ENCODE measurements at regions not wholly inside any gene's neighbourhood (a gene's known extent, or its start where the extent isn't known, plus 50 kb on each side); places are given as distances from the start of the nearest gene placed in this dataset.

- DNase-seq (ENCODE audit: extremely low read depth, low read depth), result no peak
- TF ChIP-seq, protein P1, sequence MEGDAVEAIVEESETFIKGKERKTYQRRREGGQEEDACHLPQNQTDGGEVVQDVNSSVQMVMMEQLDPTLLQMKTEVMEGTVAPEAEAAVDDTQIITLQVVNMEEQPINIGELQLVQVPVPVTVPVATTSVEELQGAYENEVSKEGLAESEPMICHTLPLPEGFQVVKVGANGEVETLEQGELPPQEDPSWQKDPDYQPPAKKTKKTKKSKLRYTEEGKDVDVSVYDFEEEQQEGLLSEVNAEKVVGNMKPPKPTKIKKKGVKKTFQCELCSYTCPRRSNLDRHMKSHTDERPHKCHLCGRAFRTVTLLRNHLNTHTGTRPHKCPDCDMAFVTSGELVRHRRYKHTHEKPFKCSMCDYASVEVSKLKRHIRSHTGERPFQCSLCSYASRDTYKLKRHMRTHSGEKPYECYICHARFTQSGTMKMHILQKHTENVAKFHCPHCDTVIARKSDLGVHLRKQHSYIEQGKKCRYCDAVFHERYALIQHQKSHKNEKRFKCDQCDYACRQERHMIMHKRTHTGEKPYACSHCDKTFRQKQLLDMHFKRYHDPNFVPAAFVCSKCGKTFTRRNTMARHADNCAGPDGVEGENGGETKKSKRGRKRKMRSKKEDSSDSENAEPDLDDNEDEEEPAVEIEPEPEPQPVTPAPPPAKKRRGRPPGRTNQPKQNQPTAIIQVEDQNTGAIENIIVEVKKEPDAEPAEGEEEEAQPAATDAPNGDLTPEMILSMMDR (IDR thresholded peaks at IDR 0.05; ENCODE audit: low read depth, low read length), result no peak
Measured at GRCh38 chr6:21420926-21421325, 172.6 kb upstream of the SOX4 start.

GRCh38 chr6:21423106-21423854, 170.3 kb upstream of the SOX4 start:
- no peak for DNase-seq (ENCODE audit: extremely low read depth, low read depth)
- TF ChIP-seq, protein P1 (IDR thresholded peaks at IDR 0.05; ENCODE audit: low read depth, low read length), result no peak

- DNase-seq (ENCODE audit: extremely low read depth, low read depth), result no peak
- TF ChIP-seq, protein P1 (IDR thresholded peaks at IDR 0.05; ENCODE audit: low read depth, low read length), result no peak
Measured at GRCh38 chr6:21426841-21427490, 166.6 kb upstream of the SOX4 start.

DNA sequence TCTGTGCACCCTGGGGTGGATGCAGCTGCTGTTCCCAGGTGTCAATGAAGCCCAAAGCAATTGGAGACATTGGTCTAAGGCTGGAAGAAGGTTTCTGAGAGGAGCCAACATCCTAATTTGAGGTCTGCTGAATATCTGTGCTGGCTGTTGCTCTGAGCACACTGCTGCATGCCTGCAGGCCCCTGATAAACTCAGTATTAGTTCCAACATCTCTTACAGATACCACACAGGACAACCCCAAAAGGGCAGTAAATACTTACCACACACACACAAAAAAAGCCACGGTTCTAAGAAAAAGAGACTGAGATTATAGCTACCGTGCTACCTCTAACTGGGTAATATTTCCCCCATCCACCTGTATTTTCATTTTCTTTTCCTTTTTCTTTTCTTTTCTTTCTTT, 164.3 kb upstream of the SOX4 start:
- DNase-seq (ENCODE audit: extremely low read depth, low read depth), result no peak
- TF ChIP-seq, protein P1 (IDR thresholded peaks at IDR 0.05; ENCODE audit: low read depth, low read length), result no peak

DNA sequence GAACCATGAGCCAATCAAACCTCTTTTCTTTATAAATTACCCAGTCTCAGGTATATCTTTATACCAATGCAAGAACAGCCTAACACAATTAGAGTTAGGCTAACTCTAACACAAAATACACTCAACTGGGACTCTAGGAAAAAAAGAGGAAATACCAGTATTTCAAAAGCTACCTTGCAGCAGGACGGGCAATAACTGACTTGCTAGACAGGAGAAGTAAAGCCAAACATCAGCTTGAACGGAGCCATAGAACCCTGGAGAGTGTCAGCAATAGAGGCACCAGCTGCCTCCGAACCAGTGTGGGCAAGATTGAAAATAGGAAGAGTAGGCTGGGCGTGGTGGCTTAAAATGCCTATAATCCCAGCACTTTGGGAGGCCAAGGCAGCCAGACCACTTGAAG, 162.0 kb upstream of the SOX4 start:
- no peak for DNase-seq (ENCODE audit: extremely low read depth, low read depth)
- TF ChIP-seq, protein P1 (IDR thresholded peaks at IDR 0.05; ENCODE audit: low read depth, low read length), result no peak

DNA sequence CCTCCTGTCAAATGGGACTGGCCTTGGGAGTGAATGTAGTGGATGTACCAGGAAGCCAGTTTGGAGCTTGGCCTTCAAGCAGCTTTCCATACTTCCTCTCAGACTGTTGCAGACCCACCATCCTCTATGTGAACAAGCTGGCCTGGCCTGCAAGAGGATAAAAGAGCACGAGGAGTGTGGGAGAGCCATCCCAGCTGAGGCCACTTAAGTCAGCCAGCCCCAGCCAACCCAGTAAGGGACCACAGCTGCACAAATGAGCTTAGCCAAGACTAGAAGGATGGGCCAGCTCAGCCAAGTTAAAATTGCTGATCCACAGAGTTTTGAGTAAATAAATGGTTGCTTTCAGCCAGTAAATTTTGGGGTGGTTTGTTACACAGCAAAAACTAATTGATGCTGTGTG, 156.9 kb upstream of the SOX4 start:
- TF ChIP-seq, protein P1 (IDR thresholded peaks at IDR 0.05; ENCODE audit: low read depth, low read length), result no peak
- DNase-seq (ENCODE audit: extremely low read depth, low read depth), result no peak

- TF ChIP-seq, protein P1 (IDR thresholded peaks at IDR 0.05; ENCODE audit: low read depth, low read length), result no peak
- DNase-seq (ENCODE audit: extremely low read depth, low read depth), result no peak
Measured at GRCh38 chr6:21437581-21437980, 156.0 kb upstream of the SOX4 start.
